ENCODE measurements at regions not wholly inside any gene's neighbourhood (a gene's known extent, or its start where the extent isn't known, plus 50 kb on each side); places are given as distances from the start of the nearest gene placed in this dataset.

- no peak for DNase-seq
These were observed 119.6 kb downstream of the MTX2 start for GRCh38 chr2:176388861-176389260.

GRCh38 chr2:176390276-176391147 is 121.3 kb downstream of the MTX2 start:
- DNase-seq = no peak

GRCh38 chr2:176391148-176391419 is 121.8 kb downstream of the MTX2 start:
- DNase-seq = no peak

GRCh38 chr2:176392249-176392648 is 123.0 kb downstream of the MTX2 start:
- DNase-seq = no peak

GRCh38 chr2:176392744-176393414 is 123.6 kb downstream of the MTX2 start:
- DNase-seq = no peak

GRCh38 chr2:176395273-176395854 is 126.1 kb downstream of the MTX2 start:
- no peak for DNase-seq

GRCh38 chr2:176398243-176399073 is 129.2 kb downstream of the MTX2 start:
- DNase-seq = no peak

- no peak for DNase-seq
These were observed 129.9 kb downstream of the MTX2 start for GRCh38 chr2:176399074-176399598.

GRCh38 chr2:176405477-176405876 is 136.2 kb downstream of the MTX2 start:
- no peak for DNase-seq

GRCh38 chr2:176407706-176408105 is 138.5 kb downstream of the MTX2 start:
- no peak for DNase-seq

GRCh38 chr2:176409671-176410070 is 140.4 kb downstream of the MTX2 start:
- no peak for DNase-seq

GRCh38 chr2:176412136-176412535 is 142.9 kb downstream of the MTX2 start:
- no peak for DNase-seq

- DNase-seq = no peak
These were observed 144.5 kb downstream of the MTX2 start for GRCh38 chr2:176413786-176414185.

GRCh38 chr2:176414641-176415040 is 145.4 kb downstream of the MTX2 start:
- DNase-seq = no peak

GRCh38 chr2:176415174-176415895 is 146.1 kb downstream of the MTX2 start:
- no peak for DNase-seq

- no peak for DNase-seq
These were observed 146.8 kb downstream of the MTX2 start for GRCh38 chr2:176415937-176416499.

GRCh38 chr2:176418768-176419167 is 149.5 kb downstream of the MTX2 start:
- no peak for DNase-seq

GRCh38 chr2:176419591-176420071 is 150.4 kb downstream of the MTX2 start:
- no peak for DNase-seq

- no peak for DNase-seq
These were observed 152.2 kb downstream of the MTX2 start for GRCh38 chr2:176421297-176422050.

- no peak for DNase-seq
These were observed 154.6 kb downstream of the MTX2 start for GRCh38 chr2:176423819-176424218.

GRCh38 chr2:176424746-176425145 is 155.5 kb downstream of the MTX2 start:
- no peak for DNase-seq
